GM23248 (cell line): ENCODE measurements at regions not wholly inside any gene's neighbourhood (a gene's known extent, or its start where the extent isn't known, plus 50 kb on each side); places are given as distances from the start of the nearest gene placed in this dataset.

ENCODE experiments used
- EZH2 ChIP-seq: fragments of 200-600 bp; sonication (generic); IDR thresholded peaks from 2 replicates; pipeline ENCODE4 v1.6.1; 2018; ENCODE audit warnings: antibody characterized with exemption, mild to moderate bottlenecking; ENCODE audit not compliant: insufficient read depth, poor library complexity, severe bottlenecking
- EZH2phosphoT487 ChIP-seq: fragments of 200-600 bp; sonication (generic); IDR thresholded peaks from 2 replicates; pipeline ENCODE4 v1.6.1; 2018; ENCODE audit warnings: antibody characterized with exemption, moderate library complexity, mild to moderate bottlenecking, low read depth; ENCODE audit not compliant: insufficient read depth

DNA sequence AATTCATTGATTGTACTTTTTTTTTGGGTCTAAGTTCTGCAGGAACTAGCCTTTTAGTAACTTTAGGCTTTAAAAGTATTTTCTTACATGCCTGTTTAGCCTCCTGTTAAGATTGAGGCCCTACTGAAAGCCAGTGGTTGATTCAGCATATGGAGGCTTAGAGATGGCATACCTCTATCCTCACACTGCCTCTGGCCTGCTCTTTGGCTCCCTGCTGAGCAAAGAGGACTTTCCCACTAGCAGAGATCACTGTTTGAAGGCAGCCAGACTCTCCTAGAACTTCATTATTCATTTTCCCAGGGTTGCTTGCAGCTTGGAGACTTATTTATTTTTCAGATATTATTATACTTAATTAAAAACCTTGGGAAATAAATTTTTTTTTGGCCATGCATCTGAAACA, 405.6 kb upstream of the MEX3C start:
- TF ChIP-seq EZH2 (no peak), EZH2phosphoT487 (no peak)
